ENCODE measurements at regions not wholly inside any gene's neighbourhood (a gene's known extent, or its start where the extent isn't known, plus 50 kb on each side); places are given as distances from the start of the nearest gene placed in this dataset.
"Not testable (repeated sequence)": the region's sequence is repeated elsewhere in the genome, so short reads cannot be mapped to it uniquely, and the experiment has no call there.

DNA sequence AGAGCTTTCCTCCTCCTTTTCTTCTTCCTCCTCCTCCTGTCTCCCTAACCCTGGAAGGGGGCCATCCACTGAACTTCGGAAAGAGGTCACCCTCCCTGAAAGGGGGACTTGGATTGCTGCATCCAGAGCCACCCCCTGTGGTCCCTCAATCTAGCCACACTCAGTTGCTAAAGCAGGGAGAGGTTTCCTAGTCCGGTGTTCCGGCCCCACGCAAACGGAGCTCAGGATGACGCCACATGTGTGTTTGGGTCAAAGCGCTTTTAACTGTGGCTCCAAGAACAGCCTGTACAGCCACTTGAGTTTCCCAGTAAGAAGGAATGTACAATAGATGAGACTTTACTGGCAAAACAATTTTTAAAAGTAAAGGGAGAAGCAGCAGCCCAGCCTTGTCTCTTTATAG, 206.9 kb upstream of the IRF2BP2 start:
- H3K27ac ChIP-seq (ENCODE audit: low read depth in 1 of 2, low read length in 2 of 2), result not testable (repeated sequence)

DNA sequence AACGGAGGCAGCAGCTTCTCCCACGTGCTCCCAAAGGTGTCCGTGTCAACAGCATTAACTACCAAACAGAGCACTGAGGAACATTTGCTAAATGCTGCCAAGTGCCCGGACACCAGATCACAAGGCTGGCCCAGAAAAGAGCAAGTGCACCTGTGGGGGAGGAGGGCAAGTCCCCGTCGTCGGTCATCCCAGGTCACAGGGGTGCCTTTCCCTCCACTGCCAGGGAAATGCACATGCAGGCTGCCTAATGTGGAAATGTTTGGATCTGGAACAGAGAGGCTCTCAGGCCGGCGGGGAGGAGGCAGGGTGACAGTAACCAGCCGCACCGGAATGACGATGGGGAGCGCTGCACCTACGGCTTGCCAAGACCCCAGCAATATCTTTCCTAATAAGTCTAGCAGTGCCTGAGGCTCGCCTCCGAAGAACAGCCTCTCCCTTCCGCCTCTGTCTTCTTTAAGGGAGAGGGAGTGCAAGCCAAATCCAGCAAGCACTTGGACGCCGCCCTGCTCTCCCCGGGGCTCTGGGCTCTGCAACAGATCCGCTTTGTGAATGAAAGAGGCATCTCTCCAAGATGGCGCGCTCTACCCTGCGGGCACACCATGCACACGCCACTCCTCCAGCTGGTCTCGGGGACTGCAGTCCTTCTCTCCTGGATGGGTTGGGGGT, 206.3 kb upstream of the IRF2BP2 start:
- intact Hi-C loops (cut with micrococcal nuclease); H3K27ac ChIP-seq (ENCODE audit: low read depth in 1 of 2, low read length in 2 of 2); H3K9me3 Mint-ChIP-seq; H3K27me3 Mint-ChIP-seq (ENCODE audit: low read depth in 3 of 3); H3K4me1 Mint-ChIP-seq; H3K9me3 ChIP-seq (replicated peaks in 1 of 2; ENCODE audit: control insufficient read depth in 1 of 2, insufficient read depth in 1 of 2, low read length in 2 of 2); H2AFZ ChIP-seq (ENCODE audit: insufficient read depth, low read depth, low read length, poor library complexity, severe bottlenecking); H3K4me2 ChIP-seq (replicated peaks; ENCODE audit: extremely low read depth, low read length, poor library complexity, severe bottlenecking); H3K9ac ChIP-seq (ENCODE audit: insufficient read depth, low read length, poor library complexity, severe bottlenecking); DNase-seq; H4K20me1 ChIP-seq (ENCODE audit: insufficient read depth, low read length); H3K4me3 Mint-ChIP-seq; H3K4me1 ChIP-seq (ENCODE audit: control insufficient read depth in 1 of 2, insufficient read depth in 2 of 2, low read length in 2 of 2); H3K4me3 ChIP-seq (replicated peaks in 1 of 3; ENCODE audit: low read depth in 2 of 3, low read length in 3 of 3); H3K27ac Mint-ChIP-seq; H3K27me3 ChIP-seq (ENCODE audit: control insufficient read depth in 2 of 2, insufficient read depth in 2 of 2, low read length in 2 of 2); H3K36me3 ChIP-seq (replicated peaks in 1 of 2; ENCODE audit: control insufficient read depth in 1 of 2, insufficient read depth in 2 of 2, low read length in 2 of 2); H3K79me2 ChIP-seq (ENCODE audit: insufficient read depth, low read length); H3K36me3 Mint-ChIP-seq: not testable (repeated sequence)
- WGBS (ENCODE audit: insufficient coverage), result 100% methylated on average over 5 of the region's 26 CpGs

More for the DNA sequence above, 206.9 kb upstream of the IRF2BP2 start:
- H3K36me3 Mint-ChIP-seq; H3K4me3 ChIP-seq (replicated peaks in 1 of 3; ENCODE audit: low read depth in 2 of 3, low read length in 3 of 3); H3K9me3 ChIP-seq (replicated peaks in 1 of 2; ENCODE audit: control insufficient read depth in 1 of 2, insufficient read depth in 1 of 2, low read length in 2 of 2); DNase-seq; H3K27ac Mint-ChIP-seq; H3K4me3 Mint-ChIP-seq; H2AFZ ChIP-seq (ENCODE audit: insufficient read depth, low read depth, low read length, poor library complexity, severe bottlenecking); H3K27me3 Mint-ChIP-seq (ENCODE audit: low read depth in 3 of 3); H3K27me3 ChIP-seq (ENCODE audit: control insufficient read depth in 2 of 2, insufficient read depth in 2 of 2, low read length in 2 of 2); H3K9me3 Mint-ChIP-seq; H3K9ac ChIP-seq (ENCODE audit: insufficient read depth, low read length, poor library complexity, severe bottlenecking); H3K79me2 ChIP-seq (ENCODE audit: insufficient read depth, low read length); H4K20me1 ChIP-seq (ENCODE audit: insufficient read depth, low read length); H3K4me1 ChIP-seq (ENCODE audit: control insufficient read depth in 1 of 2, insufficient read depth in 2 of 2, low read length in 2 of 2); H3K36me3 ChIP-seq (replicated peaks in 1 of 2; ENCODE audit: control insufficient read depth in 1 of 2, insufficient read depth in 2 of 2, low read length in 2 of 2); intact Hi-C loops (cut with micrococcal nuclease); H3K4me1 Mint-ChIP-seq; H3K4me2 ChIP-seq (replicated peaks; ENCODE audit: extremely low read depth, low read length, poor library complexity, severe bottlenecking): not testable (repeated sequence)
- 100% methylated on average over 1 of the region's 7 CpGs for WGBS (ENCODE audit: insufficient coverage)

GRCh38 chr1:234815295-234815815, 205.4 kb upstream of the IRF2BP2 start:
- H3K36me3 ChIP-seq (replicated peaks in 1 of 2; ENCODE audit: control insufficient read depth in 1 of 2, insufficient read depth in 2 of 2, low read length in 2 of 2); H3K4me3 ChIP-seq (replicated peaks in 1 of 3; ENCODE audit: low read depth in 2 of 3, low read length in 3 of 3); H3K9ac ChIP-seq (ENCODE audit: insufficient read depth, low read length, poor library complexity, severe bottlenecking); H4K20me1 ChIP-seq (ENCODE audit: insufficient read depth, low read length); H3K36me3 Mint-ChIP-seq; intact Hi-C loops (cut with micrococcal nuclease); H3K4me3 Mint-ChIP-seq; H2AFZ ChIP-seq (ENCODE audit: insufficient read depth, low read depth, low read length, poor library complexity, severe bottlenecking); DNase-seq; H3K27ac Mint-ChIP-seq; H3K79me2 ChIP-seq (ENCODE audit: insufficient read depth, low read length); H3K4me2 ChIP-seq (replicated peaks; ENCODE audit: extremely low read depth, low read length, poor library complexity, severe bottlenecking); H3K9me3 ChIP-seq (replicated peaks in 1 of 2; ENCODE audit: control insufficient read depth in 1 of 2, insufficient read depth in 1 of 2, low read length in 2 of 2); H3K9me3 Mint-ChIP-seq; H3K27me3 Mint-ChIP-seq (ENCODE audit: low read depth in 3 of 3); H3K27me3 ChIP-seq (ENCODE audit: control insufficient read depth in 2 of 2, insufficient read depth in 2 of 2, low read length in 2 of 2); H3K27ac ChIP-seq (ENCODE audit: low read depth in 1 of 2, low read length in 2 of 2): not testable (repeated sequence)
- H3K4me1 Mint-ChIP-seq, result peaks cover 11% of the 10 kb centered on the region
- H3K4me1 ChIP-seq (ENCODE audit: control insufficient read depth in 1 of 2, insufficient read depth in 2 of 2, low read length in 2 of 2), result peaks cover 5 to 13% of the 10 kb centered on the region in 2 donors
- WGBS (ENCODE audit: insufficient coverage), result no CpG with 5 or more reads among the region's 7 CpGs

- intact Hi-C loops (cut with micrococcal nuclease); H3K27ac Mint-ChIP-seq; DNase-seq; H2AFZ ChIP-seq (ENCODE audit: insufficient read depth, low read depth, low read length, poor library complexity, severe bottlenecking); H3K9ac ChIP-seq (ENCODE audit: insufficient read depth, low read length, poor library complexity, severe bottlenecking); H3K36me3 Mint-ChIP-seq; H3K79me2 ChIP-seq (ENCODE audit: insufficient read depth, low read length); H3K36me3 ChIP-seq (replicated peaks in 1 of 2; ENCODE audit: control insufficient read depth in 1 of 2, insufficient read depth in 2 of 2, low read length in 2 of 2); H3K9me3 Mint-ChIP-seq; H3K4me3 ChIP-seq (replicated peaks in 1 of 3; ENCODE audit: low read depth in 2 of 3, low read length in 3 of 3); H3K4me2 ChIP-seq (replicated peaks; ENCODE audit: extremely low read depth, low read length, poor library complexity, severe bottlenecking); H3K4me3 Mint-ChIP-seq; H3K27me3 ChIP-seq (ENCODE audit: control insufficient read depth in 2 of 2, insufficient read depth in 2 of 2, low read length in 2 of 2); H3K9me3 ChIP-seq (replicated peaks in 1 of 2; ENCODE audit: control insufficient read depth in 1 of 2, insufficient read depth in 1 of 2, low read length in 2 of 2); H4K20me1 ChIP-seq (ENCODE audit: insufficient read depth, low read length); H3K27ac ChIP-seq (ENCODE audit: low read depth in 1 of 2, low read length in 2 of 2); H3K27me3 Mint-ChIP-seq (ENCODE audit: low read depth in 3 of 3): not testable (repeated sequence)
- no CpG with 5 or more reads among the region's 7 CpGs for WGBS (ENCODE audit: insufficient coverage)
- peaks cover 10 to 22% of the 10 kb centered on the region in 2 donors for H3K4me1 ChIP-seq (ENCODE audit: control insufficient read depth in 1 of 2, insufficient read depth in 2 of 2, low read length in 2 of 2)
- peaks cover 17% of the 10 kb centered on the region for H3K4me1 Mint-ChIP-seq
These were observed 204.3 kb upstream of the IRF2BP2 start for GRCh38 chr1:234814235-234814634.

Measured in CD14-positive monocyte (primary cell).